DMS79 treated with DMSO at 0.1 percent for 48 hours (cell line): ENCODE measurements at regions not wholly inside any gene's neighbourhood (a gene's known extent, or its start where the extent isn't known, plus 50 kb on each side); places are given as distances from the start of the nearest gene placed in this dataset.

Experiments used
- DNase-seq: peaks from one replicate; lab custom pipeline; 2025; lab: John Stamatoyannopoulos, UW

GRCh38 chr14:49228552-49228951, 357.6 kb downstream of the RPS29 start:
- DNase-seq: no peak

DNA sequence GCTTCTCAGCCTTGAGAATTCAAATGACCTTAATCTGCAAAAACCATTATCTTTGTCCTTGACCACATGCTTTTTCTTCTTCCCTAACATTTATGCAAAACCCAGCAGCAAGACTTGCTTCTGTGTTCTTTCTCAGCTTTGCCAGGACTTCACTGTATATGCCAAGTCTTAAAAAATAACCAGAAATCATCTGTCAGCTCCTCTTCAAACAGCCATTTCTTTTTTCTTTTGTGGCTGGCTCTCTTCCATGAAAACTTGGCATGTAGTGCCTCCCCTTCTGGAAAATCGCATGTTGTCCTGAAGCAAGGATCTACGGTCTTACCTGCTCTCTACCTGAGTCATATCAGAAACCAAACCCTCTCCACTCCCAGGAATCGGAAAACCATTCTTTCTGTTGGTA, 364.9 kb downstream of the RPS29 start:
- no peak for DNase-seq

- DNase-seq: no peak
Measured at GRCh38 chr14:49220492-49220891, 365.7 kb downstream of the RPS29 start.

GRCh38 chr14:49218436-49219092, 367.6 kb downstream of the RPS29 start:
- no peak for DNase-seq

GRCh38 chr14:49212721-49213120, 373.5 kb downstream of the RPS29 start:
- DNase-seq: no peak

DNA sequence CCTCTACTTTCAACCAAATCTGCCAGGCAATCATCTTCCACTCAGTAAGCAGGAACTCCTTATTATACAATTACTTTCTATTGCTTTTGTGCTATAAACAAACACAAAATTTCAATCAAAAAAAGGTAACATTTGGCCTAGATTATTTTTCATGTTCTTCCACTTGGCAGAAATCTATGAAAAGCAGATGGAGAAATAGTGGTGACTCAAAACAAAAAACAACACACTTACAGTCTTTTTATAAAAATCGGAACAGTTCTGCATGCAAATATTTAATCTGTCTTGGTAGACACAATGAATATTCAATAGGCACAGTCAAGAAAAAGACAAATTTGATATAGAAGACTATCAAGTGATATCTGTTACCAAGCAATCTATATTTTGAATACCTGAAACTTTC, 376.8 kb downstream of the RPS29 start:
- no peak for DNase-seq

GRCh38 chr14:49206828-49207227, 379.4 kb downstream of the RPS29 start:
- no peak for DNase-seq

DNA sequence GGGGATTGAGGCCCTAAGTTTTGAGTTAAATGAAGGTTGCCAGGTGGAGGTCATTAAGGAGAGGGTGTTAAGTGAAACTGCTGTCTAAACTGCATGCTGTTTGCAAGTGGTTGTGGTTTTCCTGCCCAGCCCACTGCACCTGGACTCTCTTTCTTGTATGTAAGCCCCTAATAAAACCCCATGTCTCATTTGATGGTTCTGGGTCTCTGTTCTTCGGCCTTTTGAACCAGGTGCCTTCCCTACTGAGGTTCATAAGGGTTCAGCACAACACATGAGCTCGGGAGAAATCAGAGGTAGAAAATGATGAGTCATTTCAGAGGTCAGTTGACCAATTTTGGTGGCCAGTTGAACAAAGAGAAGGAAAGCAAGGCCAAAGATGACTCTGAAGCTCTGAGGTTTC, 382.5 kb downstream of the RPS29 start:
- DNase-seq: no peak

DNA sequence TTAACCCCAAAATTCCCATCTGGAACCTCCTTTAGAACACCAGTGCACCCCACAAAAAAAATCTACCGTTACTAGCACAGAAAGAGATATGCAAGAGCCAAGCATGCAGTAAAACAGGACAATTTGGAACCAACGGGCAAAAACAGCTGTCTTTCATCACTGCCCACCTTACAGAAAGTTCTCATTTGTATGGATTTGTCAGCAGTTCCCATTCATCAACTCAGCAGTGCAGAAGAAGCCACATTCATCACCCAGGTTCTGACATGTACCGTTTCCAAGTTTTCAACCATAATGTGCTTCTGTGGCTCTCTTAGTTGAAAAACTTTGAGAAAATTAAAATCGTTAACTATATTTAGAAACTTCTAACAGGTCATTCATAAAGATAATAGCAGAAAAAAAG, 387.0 kb downstream of the RPS29 start:
- no peak for DNase-seq

- no peak for DNase-seq
Measured at GRCh38 chr14:49196327-49196726, 389.9 kb downstream of the RPS29 start.

DNA sequence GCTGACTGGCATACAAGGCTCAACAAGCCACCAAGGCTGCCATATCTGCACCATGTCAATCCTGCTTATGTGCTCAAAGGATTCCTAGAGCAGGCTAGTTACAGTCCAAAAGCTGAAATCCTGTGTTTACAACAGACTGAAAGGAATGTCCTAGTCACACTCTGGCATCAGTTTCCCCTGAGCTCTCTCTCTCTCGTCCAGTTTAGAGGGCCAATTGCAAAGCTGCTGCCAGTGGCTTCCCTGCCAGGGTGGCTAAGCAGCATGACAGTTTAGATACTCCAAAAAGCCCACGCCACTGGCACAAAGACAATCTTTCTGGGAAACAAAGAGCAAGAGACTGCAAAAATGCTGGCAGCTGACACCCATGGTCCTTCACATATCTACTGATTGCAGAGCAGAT, 392.1 kb downstream of the RPS29 start:
- DNase-seq: no peak

GRCh38 chr14:49193332-49194065, 392.7 kb downstream of the RPS29 start:
- no peak for DNase-seq

- no peak for DNase-seq
Measured at GRCh38 chr14:49191380-49191779, 394.8 kb downstream of the RPS29 start.

DNA sequence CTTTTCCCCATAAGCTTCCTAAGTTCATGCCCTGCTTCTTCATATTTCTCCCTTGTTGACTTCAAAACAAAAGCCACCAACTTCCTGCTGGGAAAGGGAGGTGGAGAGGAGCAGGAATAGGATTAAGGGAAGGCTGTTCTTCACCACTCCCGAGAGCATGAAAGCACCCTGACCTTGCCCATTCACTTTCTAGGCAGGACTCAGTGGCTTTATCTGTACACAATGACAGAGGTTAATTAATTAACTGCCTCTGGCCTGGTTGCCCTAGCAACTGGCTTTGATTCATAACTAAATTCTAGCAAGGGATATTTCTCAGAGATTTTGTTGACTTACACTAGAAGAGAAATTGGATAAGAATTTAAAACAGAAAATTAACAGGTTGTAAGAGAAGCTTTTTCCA, 396.8 kb downstream of the RPS29 start:
- DNase-seq: no peak

- DNase-seq: no peak
Measured at GRCh38 chr14:49187799-49188198, 398.4 kb downstream of the RPS29 start.

DNA sequence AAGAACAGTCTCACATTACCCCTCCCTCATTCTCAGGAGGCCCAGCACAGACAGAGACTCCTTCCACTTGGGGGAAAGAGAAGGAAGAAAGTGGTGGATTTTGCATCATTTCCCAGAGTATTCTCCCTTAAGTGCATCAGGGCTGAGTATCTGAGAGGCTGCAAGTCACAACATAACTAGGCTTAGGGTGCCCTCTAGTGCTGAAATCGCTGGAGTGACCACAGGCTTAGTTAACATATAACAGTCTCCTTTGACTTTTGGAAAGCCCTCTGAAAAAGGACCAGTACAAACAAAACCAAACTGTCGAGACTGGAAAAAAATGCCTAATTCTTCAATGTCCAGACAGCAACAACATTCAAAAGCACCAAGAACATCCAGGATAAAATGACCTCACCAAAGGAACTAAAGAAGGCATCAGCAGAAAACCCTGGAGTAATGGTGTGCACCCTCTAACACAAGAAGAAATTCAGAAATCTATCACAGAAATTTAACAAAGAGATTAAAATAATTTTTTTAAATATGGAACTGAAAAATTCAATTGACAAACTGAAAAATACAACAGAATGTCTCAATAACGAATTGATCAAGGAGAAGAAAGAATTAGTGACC, 412.3 kb downstream of the RPS29 start:
- DNase-seq: peak; percentile 8

- no peak for DNase-seq
Measured at GRCh38 chr14:49164074-49164473, 422.1 kb downstream of the RPS29 start.

GRCh38 chr14:49160983-49161382, 425.2 kb downstream of the RPS29 start:
- no peak for DNase-seq

DNA sequence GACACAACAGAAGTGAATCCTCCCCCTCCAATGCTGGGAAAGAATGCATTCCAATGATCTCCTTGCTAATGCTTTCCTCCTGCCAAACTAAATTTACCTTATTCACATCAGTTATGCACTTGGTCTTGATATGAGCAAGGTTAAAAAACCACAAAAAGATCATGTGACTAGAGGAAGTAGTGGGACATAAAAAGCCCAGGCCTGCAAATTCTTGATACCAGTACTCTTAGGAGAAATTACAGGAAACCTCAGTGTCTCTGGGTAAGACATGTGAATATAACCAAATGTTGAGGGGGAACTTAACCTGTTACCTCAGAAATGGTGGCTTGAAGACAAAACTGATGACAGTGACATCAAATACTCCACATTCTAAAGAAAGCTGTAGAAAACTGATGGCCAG, 427.1 kb downstream of the RPS29 start:
- DNase-seq: no peak

- no peak for DNase-seq
Measured at GRCh38 chr14:49139593-49139992, 446.6 kb downstream of the RPS29 start.

DNA sequence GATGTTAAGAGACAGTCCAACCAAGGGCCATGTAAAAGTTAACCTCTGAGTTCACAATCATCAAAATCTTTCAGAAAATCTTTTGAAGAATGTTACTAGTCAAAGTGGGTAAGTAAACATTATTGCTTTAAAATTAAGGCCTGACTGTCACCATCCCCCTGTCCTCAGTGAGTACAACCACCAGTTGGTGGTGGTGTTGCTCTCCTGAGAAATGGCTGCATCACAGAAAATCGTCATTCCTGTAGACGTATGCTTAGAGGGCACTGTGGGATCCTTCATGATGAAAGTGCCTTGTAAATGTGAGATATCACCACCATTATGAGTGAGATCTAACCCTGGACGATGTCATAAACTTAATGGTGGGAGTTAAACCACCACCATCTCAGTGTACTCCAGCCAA, 451.2 kb downstream of the RPS29 start:
- DNase-seq: no peak

DNA sequence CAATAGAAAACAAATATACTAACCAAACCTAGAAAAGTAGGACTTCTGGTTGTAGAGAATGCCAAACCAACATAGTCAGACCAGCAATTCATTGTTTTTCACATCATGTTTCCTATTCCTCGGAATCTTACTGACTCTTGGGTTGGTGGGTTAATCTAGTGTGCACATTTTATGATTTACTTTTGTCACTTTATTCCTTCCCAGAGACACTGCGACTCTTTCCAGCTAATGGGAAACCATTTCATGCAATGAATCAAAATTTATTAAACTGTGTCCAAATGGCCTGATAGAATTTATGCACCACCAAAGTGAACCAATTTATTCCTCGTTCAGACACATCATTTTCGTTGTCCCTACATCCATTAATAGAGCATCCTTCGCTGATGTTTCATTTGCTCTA, 464.9 kb downstream of the RPS29 start:
- no peak for DNase-seq

DNA sequence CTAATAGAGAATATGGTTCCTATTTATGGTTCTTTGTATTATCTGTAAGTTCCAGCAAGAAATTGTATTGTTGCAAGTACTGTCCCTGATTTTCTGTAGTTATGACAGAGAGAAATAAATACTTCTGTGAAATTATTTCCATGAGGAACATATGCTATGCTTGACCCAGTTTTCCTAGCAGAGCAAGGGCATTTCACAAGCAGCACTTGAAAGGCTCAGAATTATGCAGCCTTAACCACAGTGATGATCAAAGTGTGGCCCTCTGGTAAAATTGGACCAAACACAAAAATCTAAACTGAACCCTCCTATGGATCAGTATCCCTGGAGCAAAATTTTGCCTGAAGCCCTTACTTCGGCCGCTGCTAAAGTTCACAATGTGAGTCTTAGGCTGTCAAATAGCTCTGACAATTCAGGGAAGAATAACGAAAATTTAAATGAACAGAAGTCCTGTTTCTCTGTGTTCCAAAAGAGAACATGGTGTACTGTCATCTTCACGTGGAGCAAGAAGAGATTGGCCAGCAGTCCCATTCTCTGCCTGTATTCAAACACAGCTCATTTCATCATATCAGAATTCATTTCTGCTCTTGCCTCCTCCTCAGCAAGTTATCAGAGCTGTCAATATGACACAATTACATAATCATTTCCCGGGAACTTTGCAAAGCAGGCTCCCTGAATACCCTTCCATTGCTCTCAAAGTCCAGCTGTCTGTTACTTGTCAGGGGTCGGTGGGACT, 471.9 kb downstream of the RPS29 start:
- no peak for DNase-seq
